ENCODE measurements at regions not wholly inside any gene's neighbourhood (a gene's known extent, or its start where the extent isn't known, plus 50 kb on each side); places are given as distances from the start of the nearest gene placed in this dataset.

GRCh38 chr5:5666369-5666768 is 243.9 kb downstream of the ICE1 start:
- no peaks in the 10 kb centered on the region for H3K36me3 ChIP-seq (ENCODE audit: control insufficient read depth in 5 of 5, insufficient read depth in 5 of 5, low read length in 5 of 5)
- H3K27ac ChIP-seq (ENCODE audit: low read depth, low read length) = no peak overlapping the region
- H3K9ac ChIP-seq (ENCODE audit: low read length in 5 of 5) = no peak overlapping the region
- no peaks in the 10 kb centered on the region for H3K4me1 ChIP-seq (ENCODE audit: control insufficient read depth in 5 of 5, insufficient read depth in 5 of 5, low read length in 5 of 5)
- no peaks in the 10 kb centered on the region for H3K27me3 ChIP-seq (ENCODE audit: control insufficient read depth in 5 of 5, insufficient read depth in 4 of 5, low read length in 5 of 5)
- H3K9me3 ChIP-seq (ENCODE audit: control insufficient read depth in 5 of 5, low read length in 5 of 5) = no peaks in the 10 kb centered on the region
- no peak overlapping the region for H3K4me3 ChIP-seq (ENCODE audit: low read depth in 1 of 5, low read length in 5 of 5)

GRCh38 chr5:5666076-5666365 is 243.5 kb downstream of the ICE1 start:
- Histone ChIP-seq H3K27me3 (ENCODE audit: control insufficient read depth in 5 of 5, insufficient read depth in 4 of 5, low read length in 5 of 5) (no peaks in the 10 kb centered on the region), H3K4me3 (ENCODE audit: low read depth in 1 of 5, low read length in 5 of 5) (no peak overlapping the region), H3K4me1 (ENCODE audit: control insufficient read depth in 5 of 5, insufficient read depth in 5 of 5, low read length in 5 of 5) (no peaks in the 10 kb centered on the region), H3K9me3 (ENCODE audit: control insufficient read depth in 5 of 5, low read length in 5 of 5) (no peaks in the 10 kb centered on the region), H3K27ac (ENCODE audit: low read depth, low read length) (no peak overlapping the region), H3K9ac (ENCODE audit: low read length in 5 of 5) (no peak overlapping the region), H3K36me3 (ENCODE audit: control insufficient read depth in 5 of 5, insufficient read depth in 5 of 5, low read length in 5 of 5) (no peaks in the 10 kb centered on the region)

- H3K4me3 ChIP-seq (ENCODE audit: low read depth in 1 of 5, low read length in 5 of 5) = no peak overlapping the region
- no peak overlapping the region for H3K27ac ChIP-seq (ENCODE audit: low read depth, low read length)
Observed at GRCh38 chr5:5665225-5666075, 243.0 kb downstream of the ICE1 start.

GRCh38 chr5:5658889-5659465 is 236.5 kb downstream of the ICE1 start:
- H3K4me1 ChIP-seq (ENCODE audit: control insufficient read depth in 5 of 5, insufficient read depth in 5 of 5, low read length in 5 of 5) = peaks cover 0 to 6% (median 4%) of the 10 kb centered on the region in 5 donors
- no peaks in the 10 kb centered on the region for H3K27me3 ChIP-seq (ENCODE audit: control insufficient read depth in 5 of 5, insufficient read depth in 4 of 5, low read length in 5 of 5)
- H3K4me3 ChIP-seq (ENCODE audit: low read depth in 1 of 5, low read length in 5 of 5) = no peak overlapping the region
- H3K9me3 ChIP-seq (ENCODE audit: control insufficient read depth in 5 of 5, low read length in 5 of 5) = no peaks in the 10 kb centered on the region
- no peaks in the 10 kb centered on the region for H3K36me3 ChIP-seq (ENCODE audit: control insufficient read depth in 5 of 5, insufficient read depth in 5 of 5, low read length in 5 of 5)
- no peak overlapping the region for H3K27ac ChIP-seq (ENCODE audit: low read depth, low read length)
- H3K9ac ChIP-seq (ENCODE audit: low read length in 5 of 5) = no peak overlapping the region

More at GRCh38 chr5:5665225-5666075, 243.0 kb downstream of the ICE1 start:
- Histone ChIP-seq H3K9me3 (ENCODE audit: control insufficient read depth in 5 of 5, low read length in 5 of 5) (no peaks in the 10 kb centered on the region), H3K27me3 (ENCODE audit: control insufficient read depth in 5 of 5, insufficient read depth in 4 of 5, low read length in 5 of 5) (no peaks in the 10 kb centered on the region), H3K9ac (ENCODE audit: low read length in 5 of 5) (no peak overlapping the region), H3K4me1 (ENCODE audit: control insufficient read depth in 5 of 5, insufficient read depth in 5 of 5, low read length in 5 of 5) (no peaks in the 10 kb centered on the region), H3K36me3 (ENCODE audit: control insufficient read depth in 5 of 5, insufficient read depth in 5 of 5, low read length in 5 of 5) (no peaks in the 10 kb centered on the region)

- Histone ChIP-seq H3K4me1 (ENCODE audit: control insufficient read depth in 5 of 5, insufficient read depth in 5 of 5, low read length in 5 of 5) (peaks cover 0 to 6% (median 4%) of the 10 kb centered on the region in 5 donors), H3K27ac (ENCODE audit: low read depth, low read length) (peak overlapping the region; percentile 52), H3K9me3 (ENCODE audit: control insufficient read depth in 5 of 5, low read length in 5 of 5) (no peaks in the 10 kb centered on the region), H3K27me3 (ENCODE audit: control insufficient read depth in 5 of 5, insufficient read depth in 4 of 5, low read length in 5 of 5) (no peaks in the 10 kb centered on the region), H3K36me3 (ENCODE audit: control insufficient read depth in 5 of 5, insufficient read depth in 5 of 5, low read length in 5 of 5) (no peaks in the 10 kb centered on the region), H3K4me3 (ENCODE audit: low read depth in 1 of 5, low read length in 5 of 5) (peak overlapping the region in 4 of 5 donors; percentile 34 to 45 (median 40)), H3K9ac (ENCODE audit: low read length in 5 of 5) (peak overlapping the region in 2 of 5 donors; percentile 11 to 51)
Observed at GRCh38 chr5:5658226-5658625, 235.7 kb downstream of the ICE1 start.

GRCh38 chr5:5652181-5652580 is 229.7 kb downstream of the ICE1 start:
- Histone ChIP-seq H3K9ac (ENCODE audit: low read length in 5 of 5) (no peak overlapping the region), H3K9me3 (ENCODE audit: control insufficient read depth in 5 of 5, low read length in 5 of 5) (no peaks in the 10 kb centered on the region), H3K4me3 (ENCODE audit: low read depth in 1 of 5, low read length in 5 of 5) (no peak overlapping the region), H3K27me3 (ENCODE audit: control insufficient read depth in 5 of 5, insufficient read depth in 4 of 5, low read length in 5 of 5) (no peaks in the 10 kb centered on the region), H3K36me3 (ENCODE audit: control insufficient read depth in 5 of 5, insufficient read depth in 5 of 5, low read length in 5 of 5) (no peaks in the 10 kb centered on the region), H3K4me1 (ENCODE audit: control insufficient read depth in 5 of 5, insufficient read depth in 5 of 5, low read length in 5 of 5) (no peaks in the 10 kb centered on the region), H3K27ac (ENCODE audit: low read depth, low read length) (no peak overlapping the region)

- Histone ChIP-seq H3K27me3 (ENCODE audit: control insufficient read depth in 5 of 5, insufficient read depth in 4 of 5, low read length in 5 of 5) (no peaks in the 10 kb centered on the region), H3K4me1 (ENCODE audit: control insufficient read depth in 5 of 5, insufficient read depth in 5 of 5, low read length in 5 of 5) (no peaks in the 10 kb centered on the region), H3K27ac (ENCODE audit: low read depth, low read length) (no peak overlapping the region), H3K36me3 (ENCODE audit: control insufficient read depth in 5 of 5, insufficient read depth in 5 of 5, low read length in 5 of 5) (no peaks in the 10 kb centered on the region), H3K9ac (ENCODE audit: low read length in 5 of 5) (no peak overlapping the region), H3K4me3 (ENCODE audit: low read depth in 1 of 5, low read length in 5 of 5) (no peak overlapping the region), H3K9me3 (ENCODE audit: control insufficient read depth in 5 of 5, low read length in 5 of 5) (no peaks in the 10 kb centered on the region)
Observed at GRCh38 chr5:5650949-5651348, 228.5 kb downstream of the ICE1 start.

- Histone ChIP-seq H3K27me3 (ENCODE audit: control insufficient read depth in 5 of 5, insufficient read depth in 4 of 5, low read length in 5 of 5) (no peaks in the 10 kb centered on the region), H3K9me3 (ENCODE audit: control insufficient read depth in 5 of 5, low read length in 5 of 5) (no peaks in the 10 kb centered on the region), H3K9ac (ENCODE audit: low read length in 5 of 5) (no peak overlapping the region), H3K27ac (ENCODE audit: low read depth, low read length) (no peak overlapping the region), H3K4me1 (ENCODE audit: control insufficient read depth in 5 of 5, insufficient read depth in 5 of 5, low read length in 5 of 5) (no peaks in the 10 kb centered on the region), H3K4me3 (ENCODE audit: low read depth in 1 of 5, low read length in 5 of 5) (no peak overlapping the region), H3K36me3 (ENCODE audit: control insufficient read depth in 5 of 5, insufficient read depth in 5 of 5, low read length in 5 of 5) (no peaks in the 10 kb centered on the region)
Observed at GRCh38 chr5:5650242-5650641, 227.8 kb downstream of the ICE1 start.

GRCh38 chr5:5649641-5650040 is 227.2 kb downstream of the ICE1 start:
- Histone ChIP-seq H3K4me1 (ENCODE audit: control insufficient read depth in 5 of 5, insufficient read depth in 5 of 5, low read length in 5 of 5) (no peaks in the 10 kb centered on the region), H3K4me3 (ENCODE audit: low read depth in 1 of 5, low read length in 5 of 5) (no peak overlapping the region), H3K36me3 (ENCODE audit: control insufficient read depth in 5 of 5, insufficient read depth in 5 of 5, low read length in 5 of 5) (no peaks in the 10 kb centered on the region), H3K27me3 (ENCODE audit: control insufficient read depth in 5 of 5, insufficient read depth in 4 of 5, low read length in 5 of 5) (no peaks in the 10 kb centered on the region), H3K9me3 (ENCODE audit: control insufficient read depth in 5 of 5, low read length in 5 of 5) (no peaks in the 10 kb centered on the region), H3K27ac (ENCODE audit: low read depth, low read length) (no peak overlapping the region), H3K9ac (ENCODE audit: low read length in 5 of 5) (no peak overlapping the region)

- no peaks in the 10 kb centered on the region for H3K4me1 ChIP-seq (ENCODE audit: control insufficient read depth in 5 of 5, insufficient read depth in 5 of 5, low read length in 5 of 5)
- H3K9ac ChIP-seq (ENCODE audit: low read length in 5 of 5) = no peak overlapping the region
- H3K27me3 ChIP-seq (ENCODE audit: control insufficient read depth in 5 of 5, insufficient read depth in 4 of 5, low read length in 5 of 5) = no peaks in the 10 kb centered on the region
- H3K9me3 ChIP-seq (ENCODE audit: control insufficient read depth in 5 of 5, low read length in 5 of 5) = no peaks in the 10 kb centered on the region
- no peak overlapping the region for H3K4me3 ChIP-seq (ENCODE audit: low read depth in 1 of 5, low read length in 5 of 5)
- H3K27ac ChIP-seq (ENCODE audit: low read depth, low read length) = no peak overlapping the region
- no peaks in the 10 kb centered on the region for H3K36me3 ChIP-seq (ENCODE audit: control insufficient read depth in 5 of 5, insufficient read depth in 5 of 5, low read length in 5 of 5)
Observed at GRCh38 chr5:5648694-5649093, 226.2 kb downstream of the ICE1 start.

Measured in subcutaneous abdominal adipose tissue (tissue), 5 donors.